Kidney epithelial cell (primary cell): ENCODE measurements at regions not wholly inside any gene's neighbourhood (a gene's known extent, or its start where the extent isn't known, plus 50 kb on each side); places are given as distances from the start of the nearest gene placed in this dataset.

ENCODE experiments used
- DNase-seq: peaks from one replicate; pipeline ENCODE4 v3.0.0-alpha.2; 2010; ENCODE audit warnings: low read depth
- H3K27me3 ChIP-seq: 2 replicates; pipeline ENCODE4 v1.6.0; 2011; ENCODE audit warnings: low read length; ENCODE audit not compliant: control insufficient read depth, insufficient read depth
- H3K36me3 ChIP-seq: 2 replicates; pipeline ENCODE4 v1.5.1; 2011; ENCODE audit warnings: low read length; ENCODE audit not compliant: control insufficient read depth, insufficient read depth
- H3K4me3 ChIP-seq: 2 replicates; pipeline ENCODE4 v1.5.1; 2011; ENCODE audit warnings: low read depth, mild to moderate bottlenecking, control low read depth, low read length
- TF ChIP-seq, protein P1 (sequence below): IDR thresholded peaks from 2 replicates; pipeline ENCODE4 v1.5.1; 2011; ENCODE audit warnings: mild to moderate bottlenecking, moderate library complexity, low read length, control low read depth, inconsistent platforms; ENCODE audit not compliant: insufficient read depth, poor library complexity, severe bottlenecking

DNA sequence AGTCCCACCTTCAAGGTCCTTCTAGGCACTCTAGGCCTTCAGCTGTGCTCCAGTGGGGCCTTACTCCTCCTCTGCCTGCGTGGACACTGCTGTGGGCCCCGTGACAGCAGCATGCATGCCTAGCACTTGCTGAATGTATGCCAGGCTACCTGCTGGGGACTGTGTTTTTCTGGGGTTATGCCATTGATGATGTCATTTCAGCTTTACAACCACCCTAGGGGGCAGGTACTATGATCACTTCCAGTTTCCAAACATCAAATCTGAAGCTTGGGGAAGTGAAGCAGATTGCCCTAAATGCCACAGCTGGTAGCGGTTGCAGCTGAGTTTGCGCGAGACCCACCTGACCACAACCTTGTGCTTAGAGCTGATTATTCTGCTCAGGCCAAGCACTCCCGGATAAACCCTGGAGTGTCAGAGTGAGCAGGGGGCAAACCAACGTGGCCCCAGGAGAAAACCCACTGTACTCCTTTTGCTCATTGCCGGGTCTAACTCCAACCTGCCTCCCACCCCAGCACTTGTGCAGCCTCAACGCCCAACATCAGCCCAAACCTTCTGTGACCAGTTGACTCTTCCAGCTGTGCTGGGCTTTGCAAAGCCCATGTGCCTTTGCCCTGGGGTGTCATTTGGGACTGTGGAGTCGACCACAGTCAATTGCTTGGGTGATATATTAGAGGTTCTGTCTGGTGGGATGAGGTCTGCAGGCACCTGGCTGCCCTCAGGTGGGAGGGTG lies 168.4 kb downstream of the ENGASE start:
- Histone ChIP-seq H3K27me3 (no peaks in the 10 kb centered on the region), H3K36me3 (no peaks in the 10 kb centered on the region), H3K4me3 (no peak overlapping the region)
- TF ChIP-seq, protein P1, sequence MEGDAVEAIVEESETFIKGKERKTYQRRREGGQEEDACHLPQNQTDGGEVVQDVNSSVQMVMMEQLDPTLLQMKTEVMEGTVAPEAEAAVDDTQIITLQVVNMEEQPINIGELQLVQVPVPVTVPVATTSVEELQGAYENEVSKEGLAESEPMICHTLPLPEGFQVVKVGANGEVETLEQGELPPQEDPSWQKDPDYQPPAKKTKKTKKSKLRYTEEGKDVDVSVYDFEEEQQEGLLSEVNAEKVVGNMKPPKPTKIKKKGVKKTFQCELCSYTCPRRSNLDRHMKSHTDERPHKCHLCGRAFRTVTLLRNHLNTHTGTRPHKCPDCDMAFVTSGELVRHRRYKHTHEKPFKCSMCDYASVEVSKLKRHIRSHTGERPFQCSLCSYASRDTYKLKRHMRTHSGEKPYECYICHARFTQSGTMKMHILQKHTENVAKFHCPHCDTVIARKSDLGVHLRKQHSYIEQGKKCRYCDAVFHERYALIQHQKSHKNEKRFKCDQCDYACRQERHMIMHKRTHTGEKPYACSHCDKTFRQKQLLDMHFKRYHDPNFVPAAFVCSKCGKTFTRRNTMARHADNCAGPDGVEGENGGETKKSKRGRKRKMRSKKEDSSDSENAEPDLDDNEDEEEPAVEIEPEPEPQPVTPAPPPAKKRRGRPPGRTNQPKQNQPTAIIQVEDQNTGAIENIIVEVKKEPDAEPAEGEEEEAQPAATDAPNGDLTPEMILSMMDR, result no peak
- DNase-seq, result no peak

DNA sequence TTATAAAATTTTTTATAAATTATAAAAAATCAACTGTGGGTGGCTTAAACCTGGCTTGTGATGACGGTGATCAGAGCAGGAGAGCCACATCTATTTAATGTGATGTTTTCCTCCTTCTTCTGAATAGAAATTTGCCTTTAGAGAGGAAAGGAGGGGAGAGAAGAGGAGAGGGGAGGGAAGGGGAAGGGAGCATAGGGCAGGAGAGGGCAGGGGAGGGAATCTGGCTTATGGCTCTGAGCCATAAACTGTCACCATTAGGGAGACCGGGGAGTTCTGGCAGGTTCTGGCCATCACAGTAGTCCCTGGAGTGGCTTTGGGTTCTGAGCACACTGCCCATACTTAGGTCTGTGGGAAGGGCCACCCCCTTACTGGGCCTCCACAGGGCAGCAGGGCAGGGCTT lies 167.8 kb downstream of the ENGASE start:
- Histone ChIP-seq H3K4me3 (no peak overlapping the region), H3K36me3 (no peaks in the 10 kb centered on the region), H3K27me3 (no peaks in the 10 kb centered on the region)
- TF ChIP-seq, protein P1, result no peak
- DNase-seq, result no peak

DNA sequence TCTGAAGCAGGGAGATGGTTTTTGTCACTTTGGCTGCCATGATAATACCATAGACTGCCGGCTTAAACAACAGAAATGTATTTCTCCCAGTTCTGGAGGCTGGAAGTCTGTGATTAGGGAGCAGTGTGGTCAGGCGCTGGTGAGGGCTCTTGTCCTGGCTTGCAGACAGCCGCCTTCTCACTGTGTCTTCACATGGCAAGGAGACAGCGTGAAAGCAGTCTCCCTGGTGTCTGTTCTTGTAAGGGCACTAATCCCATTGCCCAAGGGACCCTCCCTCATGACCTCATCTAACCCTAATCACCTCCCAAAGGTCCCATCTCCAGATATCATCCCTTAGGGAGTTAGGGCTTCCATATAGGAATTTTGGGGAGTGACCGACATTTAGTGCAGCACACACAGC lies 167.0 kb downstream of the ENGASE start:
- Histone ChIP-seq H3K36me3 (no peaks in the 10 kb centered on the region), H3K27me3 (no peaks in the 10 kb centered on the region), H3K4me3 (no peak overlapping the region)
- DNase-seq, result no peak
- TF ChIP-seq, protein P1, result no peak

DNA sequence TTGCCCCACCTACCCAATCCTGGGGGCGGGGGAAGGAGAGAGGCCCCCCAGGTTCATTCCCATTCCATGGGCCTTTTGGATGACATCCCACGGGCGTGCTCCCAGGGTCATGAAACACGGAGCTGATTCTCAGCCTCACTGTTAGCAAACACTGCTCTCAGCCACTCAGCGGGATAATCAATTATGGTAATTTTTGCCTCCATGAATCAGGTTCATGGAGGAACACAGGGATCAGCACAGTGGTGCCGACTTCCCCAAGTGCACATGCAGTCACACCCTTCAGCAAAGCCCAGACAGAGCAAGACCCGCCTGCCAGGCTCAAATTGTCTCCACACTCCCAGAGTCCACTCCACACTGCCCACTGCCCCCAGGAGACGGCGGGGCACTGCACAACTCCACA lies 164.6 kb downstream of the ENGASE start:
- DNase-seq, result no peak
- Histone ChIP-seq H3K36me3 (no peaks in the 10 kb centered on the region), H3K27me3 (no peaks in the 10 kb centered on the region), H3K4me3 (no peak overlapping the region)
- TF ChIP-seq, protein P1, result no peak

DNA sequence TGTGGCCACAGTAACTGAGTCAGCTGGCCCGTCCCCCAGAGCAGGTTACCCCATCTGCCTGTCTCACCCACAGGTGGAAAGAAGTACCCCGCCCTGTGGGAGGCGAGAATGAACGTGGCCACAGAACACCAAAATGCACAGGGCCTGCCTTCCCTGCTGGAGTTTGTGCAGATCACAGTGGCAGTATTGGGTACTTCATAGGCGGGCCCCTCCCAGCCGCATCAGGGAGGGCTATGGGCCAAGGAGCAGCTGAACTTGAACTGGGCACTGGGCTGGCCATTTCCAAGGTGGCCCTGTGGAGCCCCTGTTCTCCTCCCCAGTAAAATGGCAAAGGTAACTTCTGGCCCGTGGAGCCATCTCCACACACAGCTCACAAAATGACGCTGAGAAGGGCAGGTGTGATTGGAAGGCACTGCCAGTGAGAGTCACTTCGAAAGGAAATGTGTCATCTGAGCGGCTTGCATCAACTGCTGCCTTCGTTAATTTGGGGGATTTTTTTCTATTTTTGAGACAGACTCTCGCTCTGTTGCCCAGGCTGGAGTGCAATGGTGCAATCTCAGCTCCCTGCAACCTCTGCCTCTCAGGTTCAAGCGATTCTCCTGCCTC lies 162.9 kb downstream of the ENGASE start:
- no peak for DNase-seq
- H3K36me3 ChIP-seq, result no peaks in the 10 kb centered on the region
- H3K27me3 ChIP-seq, result no peaks in the 10 kb centered on the region
- no peak overlapping the region for H3K4me3 ChIP-seq
- TF ChIP-seq, protein P1, result no peak

DNA sequence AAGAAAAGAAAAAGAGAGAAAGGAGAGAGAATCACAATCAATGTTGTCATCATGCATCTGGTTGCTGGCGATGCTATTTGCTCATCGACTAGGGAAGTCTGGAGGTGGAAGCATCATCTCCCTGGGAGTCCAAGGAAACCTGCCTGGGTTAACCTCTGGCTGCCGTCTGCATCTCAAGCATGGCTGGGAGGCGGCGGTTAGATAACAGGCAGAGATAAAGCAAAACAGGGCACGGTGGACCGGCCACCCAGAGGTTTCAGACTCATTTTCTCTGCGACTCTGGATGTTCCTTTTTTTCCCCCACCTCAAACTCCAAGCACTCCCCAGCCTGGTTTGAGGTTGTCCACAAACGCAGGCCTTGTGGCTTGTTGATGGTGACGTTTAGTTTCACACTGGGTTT lies 161.2 kb downstream of the ENGASE start:
- no peaks in the 10 kb centered on the region for H3K27me3 ChIP-seq
- no peak for DNase-seq

More for the DNA sequence above, 161.2 kb downstream of the ENGASE start:
- no peak overlapping the region for H3K4me3 ChIP-seq
- no peaks in the 10 kb centered on the region for H3K36me3 ChIP-seq
- TF ChIP-seq, protein P1, result no peak
